SK-N-SH (cell line): ENCODE measurements at regions not wholly inside any gene's neighbourhood (a gene's known extent, or its start where the extent isn't known, plus 50 kb on each side); places are given as distances from the start of the nearest gene placed in this dataset.

ENCODE experiments used
- CTCF ChIA-PET: fragments of 300-600, 350-600 bp; formaldehyde crosslinking; extraction: SDS; loops from one replicate; lab custom pipeline; 2021; lab: Yijun Ruan, JAX
- POLR2A ChIA-PET: fragments of 350-600 bp; sonication (Branson Sonifier 250); formaldehyde crosslinking; extraction: SDS; loops from one replicate; lab custom pipeline; 2020; ENCODE audit warnings: antibody characterized with exemption, inconsistent platforms; lab: Yijun Ruan, JAX
- DNase-seq: peaks from one replicate; pipeline ENCODE4 v3.0.0; 2012
- H2AFZ ChIP-seq: fragments of 200-600 bp; sonication (generic); 2 replicates; pipeline ENCODE4 v1.8.1; 2016; ENCODE audit warnings: antibody characterized with exemption, mild to moderate bottlenecking, low read depth
- H3F3A ChIP-seq: fragments of 200-600 bp; sonication (generic); replicated peaks from 2 replicates; pipeline ENCODE3; 2016; ENCODE audit warnings: antibody characterized with exemption, mild to moderate bottlenecking; ENCODE audit not compliant: insufficient read depth
- H3K27ac ChIP-seq, 2 experiments: fragments of 200-500 bp in 1 of 2; fragments of 200-600 bp in 1 of 2; sonication (Bioruptor generic) in 1 of 2; sonication (generic), shearing (Covaris generic) in 1 of 2; 2 replicates each; pipeline versions ENCODE4 v1.5.1 to v1.6.1; 2014 to 2016; ENCODE audit warnings: low read depth in 2 of 2, inconsistent platforms in 1 of 2, low read length in 1 of 2, mild to moderate bottlenecking in 1 of 2, mixed read lengths in 1 of 2
- H3K27me3 ChIP-seq: fragments of 200-600 bp; sonication (generic), shearing (Covaris generic); 2 replicates; pipeline ENCODE4 v1.6.1; 2016; ENCODE audit warnings: mixed run types; ENCODE audit not compliant: insufficient read depth
- H3K36me3 ChIP-seq, 2 experiments: fragments of 200-500 bp in 1 of 2; fragments of 200-600 bp in 1 of 2; sonication (Bioruptor generic) in 1 of 2; sonication (generic) in 1 of 2; replicated peaks in 1 of 2; 2 replicates each; pipeline versions ENCODE3 to v1.5.1; 2014 to 2016; ENCODE audit warnings: low read length in 1 of 2, mild to moderate bottlenecking in 1 of 2; ENCODE audit not compliant: insufficient read depth in 2 of 2, control insufficient read depth in 1 of 2
- H3K4me1 ChIP-seq, 2 experiments: fragments of 200-500 bp in 1 of 2; fragments of 200-600 bp in 1 of 2; sonication (Bioruptor generic) in 1 of 2; sonication (generic), shearing (Covaris generic) in 1 of 2; 2 replicates each; pipeline versions ENCODE4 v1.5.1 to v1.6.1; 2014 to 2016; ENCODE audit warnings: low read depth in 1 of 2, low read length in 1 of 2, mixed run types in 1 of 2; ENCODE audit not compliant: insufficient read depth in 2 of 2, control insufficient read depth in 1 of 2
- H3K4me2 ChIP-seq: fragments of 200-600 bp; sonication (generic), shearing (Covaris generic); 2 replicates; pipeline ENCODE4 v1.6.1; 2017; ENCODE audit warnings: mixed run types
- H3K4me3 ChIP-seq, 2 experiments: fragments of 200-500 bp in 1 of 2; fragments of 200-600 bp in 1 of 2; sonication (Bioruptor generic) in 1 of 2; sonication (generic), shearing (Covaris generic) in 1 of 2; 2 replicates each; pipeline versions ENCODE4 v1.5.1 to v1.8.1; 2014 to 2016; ENCODE audit warnings: low read depth in 2 of 2, inconsistent platforms in 1 of 2, low read length in 1 of 2, mild to moderate bottlenecking in 1 of 2, mixed read lengths in 1 of 2, moderate library complexity in 1 of 2
- H3K79me2 ChIP-seq: fragments of 200-600 bp; sonication (generic); 2 replicates; pipeline ENCODE4 v1.8.1; 2017; ENCODE audit warnings: mild to moderate bottlenecking; ENCODE audit not compliant: insufficient read depth
- H3K9ac ChIP-seq: fragments of 200-600 bp; sonication (generic); 2 replicates; pipeline ENCODE4 v1.6.1; 2017; ENCODE audit warnings: mixed run types
- H3K9me2 ChIP-seq: fragments of 200-600 bp; sonication (generic); 2 replicates; pipeline ENCODE4 v1.6.1; 2017; ENCODE audit warnings: mixed run types
- H3K9me3 ChIP-seq: fragments of 200-600 bp; sonication (generic); 2 replicates; pipeline ENCODE4 v1.6.1; 2017; ENCODE audit warnings: mixed run types, mild to moderate bottlenecking, moderate library complexity
- H4K20me1 ChIP-seq: fragments of 200-600 bp; sonication (generic); 2 replicates; pipeline ENCODE4 v1.6.1; 2017; ENCODE audit warnings: mild to moderate bottlenecking, mixed run types; ENCODE audit not compliant: insufficient read depth
- CHD2 ChIP-seq: fragments of 150-350 bp; IDR thresholded peaks from 2 replicates; pipeline ENCODE4 v1.6.1; 2018; ENCODE audit warnings: low read length; ENCODE audit not compliant: partially characterized antibody
- EP300 ChIP-seq, 2 experiments: IDR thresholded peaks; 2 replicates each; pipeline versions ENCODE4 v1.4.0 to v1.6.1; 2012; ENCODE audit warnings: borderline replicate concordance in 1 of 2, low read depth in 1 of 2, low read length in 1 of 2
- FOSL2 ChIP-seq: IDR thresholded peaks from 2 replicates; pipeline ENCODE4 v1.4.0; 2012; ENCODE audit warnings: low read depth, mild to moderate bottlenecking, moderate library complexity, borderline replicate concordance
- FOXJ3 ChIP-seq: sonication (generic); formaldehyde crosslinking; IDR thresholded peaks from 2 replicates; pipeline ENCODE4 v1.5.1; 2020; ENCODE audit warnings: mild to moderate bottlenecking, missing genetic modification reagents
- GABPA ChIP-seq: IDR thresholded peaks from 2 replicates; pipeline ENCODE4 v1.4.0; 2012; ENCODE audit warnings: low read depth, mild to moderate bottlenecking
- IRF3 ChIP-seq: fragments of 150-350 bp; IDR thresholded peaks from 2 replicates; pipeline ENCODE4 v1.6.1; 2016; ENCODE audit warnings: mild to moderate bottlenecking, low read depth, low read length
- NRF1 ChIP-seq: IDR thresholded peaks from 2 replicates; pipeline ENCODE4 v1.6.1; 2012; ENCODE audit warnings: low read depth, mild to moderate bottlenecking, low read length
- POLR2AphosphoS5 ChIP-seq: IDR thresholded peaks from 2 replicates; pipeline ENCODE4 v1.6.1; 2012; ENCODE audit warnings: low read depth, low read length
- RAD21 ChIP-seq: IDR thresholded peaks from 2 replicates; pipeline ENCODE4 v1.6.1; 2012; ENCODE audit warnings: mild to moderate bottlenecking, low read length
- REST ChIP-seq: IDR thresholded peaks from 2 replicates; pipeline ENCODE4 v1.6.1; 2012; ENCODE audit warnings: mild to moderate bottlenecking, low read depth, low read length, moderate library complexity
- SIN3A ChIP-seq: IDR thresholded peaks from 2 replicates; pipeline ENCODE4 v1.6.1; 2012; ENCODE audit warnings: low read depth, mild to moderate bottlenecking, low read length, moderate library complexity, borderline replicate concordance
- TAF1 ChIP-seq: IDR thresholded peaks from 2 replicates; pipeline ENCODE4 v1.6.1; 2012; ENCODE audit warnings: low read depth, mild to moderate bottlenecking, low read length, moderate library complexity, borderline replicate concordance
- USF2 ChIP-seq: fragments of 150-350 bp; IDR thresholded peaks from 2 replicates; pipeline ENCODE4 v1.6.1; 2017; ENCODE audit warnings: antibody characterized with exemption, low read length, low read depth, borderline replicate concordance
- WGBS: methylation state at CpG from one replicate; pipeline ENCODE4 v1.1.6; 2017; ENCODE audit warnings: low lambda C conversion rate; 5-methylcytosine and 5-hydroxymethylcytosine counted together
- TF ChIP-seq, protein P1 (sequence below): IDR thresholded peaks from 2 replicates; pipeline ENCODE4 v1.4.0; 2012; ENCODE audit warnings: low read depth
- TF ChIP-seq, protein P2 (sequence below): IDR thresholded peaks from 2 replicates; pipeline ENCODE4; 2012

DNA sequence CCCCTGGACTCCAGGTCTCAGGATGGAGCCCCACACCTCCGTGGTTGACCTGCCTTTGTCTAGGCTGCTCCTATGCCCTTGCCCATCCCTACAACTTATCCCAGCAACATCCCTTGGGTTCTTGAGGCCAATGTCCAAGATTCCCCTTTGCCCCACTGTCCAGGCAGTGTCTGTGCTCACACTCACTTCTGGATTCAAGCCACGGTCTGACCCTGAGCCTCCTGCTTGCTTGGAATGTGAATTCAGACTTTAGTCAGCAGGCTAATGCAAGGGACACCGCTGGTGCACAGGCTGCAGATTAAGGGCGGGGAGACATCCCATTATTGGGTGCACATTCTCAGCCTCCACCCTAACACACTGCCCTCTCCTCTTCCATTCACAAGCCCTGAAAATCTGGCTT, 154.1 kb downstream of the WNT5A start:
- H3K79me2 ChIP-seq, result no peaks in the 10 kb centered on the region
- no peaks in the 10 kb centered on the region for H3K27me3 ChIP-seq
- H3K27ac ChIP-seq, result no peak overlapping the region
- H3K9ac ChIP-seq, result no peak overlapping the region
- H3K36me3 ChIP-seq, result no peaks in the 10 kb centered on the region
- WGBS, result 59% methylated on average over 2 of the region's 4 CpGs
- H2AFZ ChIP-seq, result no peak overlapping the region
- H3K9me3 ChIP-seq, result no peaks in the 10 kb centered on the region
- POLR2A ChIA-PET, result no interaction called here
- no peak overlapping the region for H3K4me2 ChIP-seq
- peaks cover 26% of the 10 kb centered on the region for H3F3A ChIP-seq
- H3K9me2 ChIP-seq, result no peaks in the 10 kb centered on the region
- H4K20me1 ChIP-seq, result no peaks in the 10 kb centered on the region
- no peak for TF ChIP-seq CHD2
- TF ChIP-seq NRF1, result no peak
- TF ChIP-seq GABPA, result no peak
- no peak for TF ChIP-seq EP300 (IDR thresholded peaks at IDR 0.05; ENCODE audit: borderline replicate concordance in 1 of 2, low read depth in 1 of 2, low read length in 1 of 2)
- TF ChIP-seq POLR2AphosphoS5, result no peak
- no peak for TF ChIP-seq TAF1
- no peak for TF ChIP-seq USF2
- no peak for TF ChIP-seq FOSL2
- TF ChIP-seq RAD21, result no peak
- TF ChIP-seq SIN3A, result no peak
- peaks cover 0 to 19% of the 10 kb centered on the region in 2 experiments; a peak in 3 of 4 replicates for H3K4me1 ChIP-seq
- CTCF ChIA-PET, result no interaction called here
- no peak for DNase-seq
- H3K4me3 ChIP-seq, result no peak overlapping the region

GRCh38 chr3:55332176-55332575, 154.9 kb downstream of the WNT5A start:
- no peak overlapping the region for H3K4me2 ChIP-seq
- H4K20me1 ChIP-seq, result no peaks in the 10 kb centered on the region
- H3K36me3 ChIP-seq, result no peaks in the 10 kb centered on the region
- 0 out of 4 replicates have a peak overlapping the region, but pooled peaks of 1 of the 2 experiments have one; percentile 8 for H3K27ac ChIP-seq
- peaks cover 26% of the 10 kb centered on the region for H3F3A ChIP-seq
- no peak overlapping the region for H3K4me3 ChIP-seq
- H2AFZ ChIP-seq, result no peak overlapping the region
- CTCF ChIA-PET, result no interaction called here
- H3K27me3 ChIP-seq, result no peaks in the 10 kb centered on the region
- no peak overlapping the region for H3K9ac ChIP-seq
- H3K9me2 ChIP-seq, result no peaks in the 10 kb centered on the region
- H3K79me2 ChIP-seq, result no peaks in the 10 kb centered on the region
- 89% methylated on average over 8 of the region's 8 CpGs for WGBS
- POLR2A ChIA-PET, result no interaction called here
- TF ChIP-seq, protein P1, sequence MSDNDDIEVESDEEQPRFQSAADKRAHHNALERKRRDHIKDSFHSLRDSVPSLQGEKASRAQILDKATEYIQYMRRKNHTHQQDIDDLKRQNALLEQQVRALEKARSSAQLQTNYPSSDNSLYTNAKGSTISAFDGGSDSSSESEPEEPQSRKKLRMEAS, result no peak
- no peak for TF ChIP-seq REST
- no peak for TF ChIP-seq RAD21
- no peak for TF ChIP-seq FOXJ3 (CRISPR knock-in tag)
- no peak for TF ChIP-seq IRF3
- TF ChIP-seq, protein P2, sequence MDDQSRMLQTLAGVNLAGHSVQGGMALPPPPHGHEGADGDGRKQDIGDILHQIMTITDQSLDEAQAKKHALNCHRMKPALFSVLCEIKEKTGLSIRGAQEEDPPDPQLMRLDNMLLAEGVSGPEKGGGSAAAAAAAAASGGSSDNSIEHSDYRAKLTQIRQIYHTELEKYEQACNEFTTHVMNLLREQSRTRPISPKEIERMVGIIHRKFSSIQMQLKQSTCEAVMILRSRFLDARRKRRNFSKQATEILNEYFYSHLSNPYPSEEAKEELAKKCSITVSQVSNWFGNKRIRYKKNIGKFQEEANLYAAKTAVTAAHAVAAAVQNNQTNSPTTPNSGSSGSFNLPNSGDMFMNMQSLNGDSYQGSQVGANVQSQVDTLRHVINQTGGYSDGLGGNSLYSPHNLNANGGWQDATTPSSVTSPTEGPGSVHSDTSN, result no peak
- no peak for DNase-seq
- no peaks in the 10 kb centered on the region for H3K9me3 ChIP-seq
- peaks cover 0 to 28% of the 10 kb centered on the region in 2 experiments; a peak in 3 of 4 replicates for H3K4me1 ChIP-seq
